ENCODE measurements at regions not wholly inside any gene's neighbourhood (a gene's known extent, or its start where the extent isn't known, plus 50 kb on each side); places are given as distances from the start of the nearest gene placed in this dataset.

DNA sequence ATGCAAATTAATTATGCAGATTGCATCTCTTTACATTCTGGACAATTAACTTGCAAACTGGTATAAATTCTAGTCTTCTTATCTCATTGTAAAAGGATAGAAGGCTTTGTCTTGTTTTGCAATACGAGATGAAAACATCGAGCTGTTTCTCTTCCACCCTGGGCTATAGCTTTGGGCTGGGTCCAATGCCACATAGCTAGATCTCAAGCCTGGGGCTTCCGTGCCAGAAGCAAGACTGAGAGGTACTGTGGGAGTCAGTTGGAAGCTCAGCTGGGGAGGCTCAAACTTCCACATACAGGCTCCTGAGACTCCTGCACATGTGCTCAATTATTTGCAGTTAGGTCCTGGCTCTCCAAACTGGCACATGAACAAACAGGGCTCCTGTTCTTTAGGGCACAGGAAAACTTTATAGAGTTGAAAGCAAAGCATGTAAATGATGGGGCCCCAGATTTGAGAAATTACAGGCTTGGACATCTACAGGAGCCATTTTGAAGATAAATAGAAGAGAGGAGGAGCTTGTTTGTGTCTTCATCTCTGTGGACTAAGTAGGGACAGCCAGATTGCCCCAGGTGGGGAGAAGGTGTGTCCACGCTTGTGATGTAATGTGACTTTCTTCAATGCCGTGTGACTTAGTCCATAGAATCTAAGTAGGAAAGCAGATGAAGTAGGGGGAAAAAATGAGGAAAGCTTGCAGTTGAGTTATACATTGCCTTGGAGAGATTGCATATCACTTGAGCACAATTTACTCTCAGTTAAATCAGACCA is 65.9 kb upstream of the SIPA1L2 start:
- Histone ChIP-seq H3K4me3 (ENCODE audit: low read length) (no peak overlapping the region), H3K36me3 (ENCODE audit: low read depth, low read length) (no peaks in the 10 kb centered on the region), H3K9me3 (ENCODE audit: low read length) (no peaks in the 10 kb centered on the region), H3F3A (ENCODE audit: low read length, unreplicated experiment) (no peaks in the 10 kb centered on the region), H3K9ac (ENCODE audit: low read length) (no peak overlapping the region), H3K27me3 (ENCODE audit: low read length) (no peaks in the 10 kb centered on the region), H2AFZ (ENCODE audit: low read length) (no peak overlapping the region), H3K27ac (ENCODE audit: low read length) (no peak overlapping the region), H3K9me2 (replicated peaks; ENCODE audit: low read length) (no peaks in the 10 kb centered on the region; the same call in 1 of the 2 replicates), H4K20me1 (ENCODE audit: low read length) (no peaks in the 10 kb centered on the region), H3K4me2 (ENCODE audit: low read length) (no peak overlapping the region), H3K79me2 (ENCODE audit: low read length) (no peaks in the 10 kb centered on the region), H3K4me1 (ENCODE audit: insufficient read depth, low read length) (peaks cover 5% of the 10 kb centered on the region; the same call in 1 of the 2 replicates)
- no TSS peak for BruUV-seq (replicated peaks)
- CTCF ChIA-PET, result no interaction called here
- TF ChIP-seq, protein P1, sequence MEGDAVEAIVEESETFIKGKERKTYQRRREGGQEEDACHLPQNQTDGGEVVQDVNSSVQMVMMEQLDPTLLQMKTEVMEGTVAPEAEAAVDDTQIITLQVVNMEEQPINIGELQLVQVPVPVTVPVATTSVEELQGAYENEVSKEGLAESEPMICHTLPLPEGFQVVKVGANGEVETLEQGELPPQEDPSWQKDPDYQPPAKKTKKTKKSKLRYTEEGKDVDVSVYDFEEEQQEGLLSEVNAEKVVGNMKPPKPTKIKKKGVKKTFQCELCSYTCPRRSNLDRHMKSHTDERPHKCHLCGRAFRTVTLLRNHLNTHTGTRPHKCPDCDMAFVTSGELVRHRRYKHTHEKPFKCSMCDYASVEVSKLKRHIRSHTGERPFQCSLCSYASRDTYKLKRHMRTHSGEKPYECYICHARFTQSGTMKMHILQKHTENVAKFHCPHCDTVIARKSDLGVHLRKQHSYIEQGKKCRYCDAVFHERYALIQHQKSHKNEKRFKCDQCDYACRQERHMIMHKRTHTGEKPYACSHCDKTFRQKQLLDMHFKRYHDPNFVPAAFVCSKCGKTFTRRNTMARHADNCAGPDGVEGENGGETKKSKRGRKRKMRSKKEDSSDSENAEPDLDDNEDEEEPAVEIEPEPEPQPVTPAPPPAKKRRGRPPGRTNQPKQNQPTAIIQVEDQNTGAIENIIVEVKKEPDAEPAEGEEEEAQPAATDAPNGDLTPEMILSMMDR (conservative IDR thresholded peaks at IDR 0.05; ENCODE audit: low read depth, low read length), result no peak
- TF ChIP-seq EZH2 (IDR thresholded peaks at IDR 0.05; ENCODE audit: low read length, unreplicated experiment), result no peak
- TF ChIP-seq EZH2phosphoT487 (IDR thresholded peaks at IDR 0.05; ENCODE audit: borderline replicate concordance, low read length), result no peak
- ATAC-seq (no peak), DNase-seq (no peak)
- intact Hi-C loops (cut with micrococcal nuclease), result no loop called here
- POLR2A ChIA-PET (ENCODE audit: unreplicated experiment), result no interaction called here

DNA sequence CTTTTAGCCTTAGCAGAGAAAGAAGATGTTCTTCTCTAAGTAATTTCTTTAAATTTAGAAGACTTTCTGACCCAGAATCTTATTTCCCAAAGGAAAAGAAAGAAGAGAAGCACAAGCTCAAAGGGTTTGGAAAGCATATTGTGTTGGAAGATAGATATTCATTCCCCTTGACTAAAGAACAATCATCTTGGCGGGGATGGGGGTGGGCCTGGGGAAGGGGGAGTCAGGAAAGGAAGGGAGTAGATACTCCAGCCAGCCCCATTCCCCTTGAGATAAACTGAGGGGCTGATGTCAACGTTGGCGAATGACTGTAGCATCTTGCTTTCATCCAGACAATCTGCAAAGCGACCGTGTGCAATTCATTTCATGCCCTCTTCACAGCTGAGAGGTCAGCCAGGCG is 66.5 kb upstream of the SIPA1L2 start:
- Histone ChIP-seq H3K9me2 (replicated peaks; ENCODE audit: low read length) (no peaks in the 10 kb centered on the region; the same call in 1 of the 2 replicates), H3K79me2 (ENCODE audit: low read length) (no peaks in the 10 kb centered on the region), H3K4me3 (ENCODE audit: low read length) (no peak overlapping the region), H3F3A (ENCODE audit: low read length, unreplicated experiment) (no peaks in the 10 kb centered on the region), H3K27ac (ENCODE audit: low read length) (no peak overlapping the region), H3K36me3 (ENCODE audit: low read depth, low read length) (no peaks in the 10 kb centered on the region), H3K9me3 (ENCODE audit: low read length) (no peaks in the 10 kb centered on the region), H4K20me1 (ENCODE audit: low read length) (no peaks in the 10 kb centered on the region), H2AFZ (ENCODE audit: low read length) (no peak overlapping the region), H3K27me3 (ENCODE audit: low read length) (no peaks in the 10 kb centered on the region), H3K4me2 (ENCODE audit: low read length) (no peak overlapping the region), H3K9ac (ENCODE audit: low read length) (no peak overlapping the region), H3K4me1 (ENCODE audit: insufficient read depth, low read length) (peaks cover 5% of the 10 kb centered on the region; the same call in 1 of the 2 replicates)
- intact Hi-C loops (cut with micrococcal nuclease), result no loop called here
- TF ChIP-seq, protein P1 (conservative IDR thresholded peaks at IDR 0.05; ENCODE audit: low read depth, low read length), result no peak
- TF ChIP-seq EZH2phosphoT487 (IDR thresholded peaks at IDR 0.05; ENCODE audit: borderline replicate concordance, low read length), result no peak
- TF ChIP-seq EZH2 (IDR thresholded peaks at IDR 0.05; ENCODE audit: low read length, unreplicated experiment), result no peak
- CTCF ChIA-PET, result no interaction called here
- BruUV-seq (replicated peaks), result no TSS peak
- no peak for DNase-seq
- POLR2A ChIA-PET (ENCODE audit: unreplicated experiment), result no interaction called here
- no peak for ATAC-seq

DNA sequence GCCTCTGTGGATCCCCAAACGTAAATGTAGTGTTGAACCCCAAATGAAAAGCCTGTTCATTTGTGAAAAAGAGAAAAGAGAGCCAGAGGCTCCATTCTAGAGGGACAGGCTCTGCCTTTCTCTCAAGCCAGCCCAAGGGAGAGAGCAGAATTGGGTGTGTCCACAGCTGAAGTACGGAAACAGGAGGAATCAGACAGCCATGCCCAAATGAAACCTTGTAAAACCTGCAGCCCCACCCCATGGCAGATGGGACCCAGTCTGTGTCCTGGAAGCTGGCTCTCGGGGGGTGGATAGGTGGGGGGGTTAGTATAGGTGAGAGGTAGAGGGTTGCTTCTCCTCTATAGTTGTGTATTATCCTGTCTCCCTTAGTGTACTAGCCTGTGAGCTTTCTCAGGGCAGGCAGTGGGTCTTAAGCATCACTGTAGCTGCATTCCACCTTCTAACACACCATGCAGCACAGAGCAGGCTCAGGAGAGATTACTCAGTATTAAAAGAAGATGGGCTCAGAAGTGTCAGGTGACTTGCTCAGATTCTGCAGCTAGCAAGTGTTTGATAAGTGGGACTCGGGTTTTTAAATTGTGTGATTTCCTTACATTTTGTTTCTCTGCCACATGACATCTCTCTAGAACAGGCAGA is 67.4 kb upstream of the SIPA1L2 start:
- no peaks in the 10 kb centered on the region for H3K79me2 ChIP-seq (ENCODE audit: low read length)
- H4K20me1 ChIP-seq (ENCODE audit: low read length), result no peaks in the 10 kb centered on the region
- intact Hi-C loops (cut with micrococcal nuclease), result no loop called here
- no peak for DNase-seq
- CTCF ChIA-PET, result no interaction called here
- H2AFZ ChIP-seq (ENCODE audit: low read length), result 0 out of 2 replicates have a peak overlapping the region, but pooled peaks have one; percentile 9
- no peak overlapping the region for H3K27ac ChIP-seq (ENCODE audit: low read length)
- H3K4me1 ChIP-seq (ENCODE audit: insufficient read depth, low read length), result peaks cover 5% of the 10 kb centered on the region; the same call in 1 of the 2 replicates
- H3K9ac ChIP-seq (ENCODE audit: low read length), result no peak overlapping the region
- BruUV-seq (replicated peaks), result no TSS peak
- no peaks in the 10 kb centered on the region for H3K27me3 ChIP-seq (ENCODE audit: low read length)
- TF ChIP-seq EZH2phosphoT487 (IDR thresholded peaks at IDR 0.05; ENCODE audit: borderline replicate concordance, low read length), result no peak
- TF ChIP-seq, protein P1 (conservative IDR thresholded peaks at IDR 0.05; ENCODE audit: low read depth, low read length), result no peak
- no peak for TF ChIP-seq EZH2 (IDR thresholded peaks at IDR 0.05; ENCODE audit: low read length, unreplicated experiment)
- no peak overlapping the region for H3K4me3 ChIP-seq (ENCODE audit: low read length)
- no peaks in the 10 kb centered on the region for H3F3A ChIP-seq (ENCODE audit: low read length, unreplicated experiment)
- no peaks in the 10 kb centered on the region for H3K36me3 ChIP-seq (ENCODE audit: low read depth, low read length)
- POLR2A ChIA-PET (ENCODE audit: unreplicated experiment), result no interaction called here
- no peaks in the 10 kb centered on the region for H3K9me3 ChIP-seq (ENCODE audit: low read length)
- 0 out of 2 replicates have a peak overlapping the region, but pooled peaks have one; percentile 11 for H3K4me2 ChIP-seq (ENCODE audit: low read length)
- no peaks in the 10 kb centered on the region for H3K9me2 ChIP-seq (replicated peaks; ENCODE audit: low read length)
- 0 out of 2 replicates have a peak, but pooled peaks have one; percentile 18 for ATAC-seq
